IPS-20b (cell line): ENCODE measurements at regions not wholly inside any gene's neighbourhood (a gene's known extent, or its start where the extent isn't known, plus 50 kb on each side); places are given as distances from the start of the nearest gene placed in this dataset.

Experiments
- H3K27ac ChIP-seq: one replicate; pipeline ENCODE4 v1.5.1; 2013; ENCODE audit warnings: low read length
- H3K27me3 ChIP-seq: 2 replicates; pipeline ENCODE4 v1.6.1; 2013; ENCODE audit warnings: mild to moderate bottlenecking, low read length, inconsistent platforms; ENCODE audit not compliant: insufficient read depth
- H3K36me3 ChIP-seq: 2 replicates; pipeline ENCODE4 v1.6.1; 2013; ENCODE audit warnings: low read depth, mild to moderate bottlenecking, inconsistent platforms, low read length, moderate library complexity; ENCODE audit not compliant: insufficient read depth
- H3K4me1 ChIP-seq: 2 replicates; pipeline ENCODE4 v1.6.1; 2013; ENCODE audit warnings: mild to moderate bottlenecking, control low read depth, inconsistent platforms, low read length, moderate library complexity; ENCODE audit not compliant: insufficient read depth
- H3K4me3 ChIP-seq: 2 replicates; pipeline ENCODE4 v1.5.1; 2013; ENCODE audit warnings: mild to moderate bottlenecking, low read length, inconsistent platforms
- H3K9ac ChIP-seq: 2 replicates; pipeline ENCODE4 v1.6.1; 2013; ENCODE audit warnings: low read depth, mild to moderate bottlenecking, inconsistent platforms, low read length, moderate library complexity
- H3K9me3 ChIP-seq: 2 replicates; pipeline ENCODE4 v1.6.1; 2013; ENCODE audit warnings: mild to moderate bottlenecking, low read depth, low read length, inconsistent platforms; ENCODE audit not compliant: insufficient read depth

GRCh38 chr5:163596608-163597315, 91.3 kb downstream of the MAT2B start:
- Histone ChIP-seq H3K4me3 (no peak overlapping the region), H3K36me3 (no peaks in the 10 kb centered on the region), H3K9me3 (no peaks in the 10 kb centered on the region), H3K9ac (no peak overlapping the region), H3K4me1 (no peaks in the 10 kb centered on the region), H3K27me3 (no peaks in the 10 kb centered on the region), H3K27ac (no peak overlapping the region)

GRCh38 chr5:163604013-163604412, 98.6 kb downstream of the MAT2B start:
- H3K9me3 ChIP-seq: no peaks in the 10 kb centered on the region
- no peaks in the 10 kb centered on the region for H3K4me1 ChIP-seq
- H3K9ac ChIP-seq: no peak overlapping the region
- H3K36me3 ChIP-seq: no peaks in the 10 kb centered on the region
- H3K4me3 ChIP-seq: no peak overlapping the region
- no peaks in the 10 kb centered on the region for H3K27me3 ChIP-seq
- no peak overlapping the region for H3K27ac ChIP-seq

GRCh38 chr5:163607256-163607655, 101.8 kb downstream of the MAT2B start:
- Histone ChIP-seq H3K4me1 (no peaks in the 10 kb centered on the region), H3K27me3 (no peaks in the 10 kb centered on the region), H3K27ac (no peak overlapping the region), H3K9me3 (no peaks in the 10 kb centered on the region), H3K9ac (no peak overlapping the region), H3K36me3 (no peaks in the 10 kb centered on the region), H3K4me3 (no peak overlapping the region)

GRCh38 chr5:163608621-163609020, 103.2 kb downstream of the MAT2B start:
- no peak overlapping the region for H3K9ac ChIP-seq

GRCh38 chr5:163609910-163610309, 104.5 kb downstream of the MAT2B start:
- Histone ChIP-seq H3K9me3 (no peaks in the 10 kb centered on the region), H3K27ac (no peak overlapping the region), H3K27me3 (no peaks in the 10 kb centered on the region), H3K9ac (no peak overlapping the region), H3K36me3 (no peaks in the 10 kb centered on the region), H3K4me1 (no peaks in the 10 kb centered on the region), H3K4me3 (no peak overlapping the region)

More at GRCh38 chr5:163608621-163609020, 103.2 kb downstream of the MAT2B start:
- no peak overlapping the region for H3K27ac ChIP-seq
- H3K36me3 ChIP-seq: no peaks in the 10 kb centered on the region
- no peaks in the 10 kb centered on the region for H3K4me1 ChIP-seq
- no peaks in the 10 kb centered on the region for H3K9me3 ChIP-seq
- no peak overlapping the region for H3K4me3 ChIP-seq
- no peaks in the 10 kb centered on the region for H3K27me3 ChIP-seq

GRCh38 chr5:163612358-163613149, 107.1 kb downstream of the MAT2B start:
- no peaks in the 10 kb centered on the region for H3K4me1 ChIP-seq
- no peaks in the 10 kb centered on the region for H3K27me3 ChIP-seq
- no peaks in the 10 kb centered on the region for H3K9me3 ChIP-seq
- no peak overlapping the region for H3K4me3 ChIP-seq
- no peaks in the 10 kb centered on the region for H3K36me3 ChIP-seq
- H3K27ac ChIP-seq: no peak overlapping the region
- H3K9ac ChIP-seq: no peak overlapping the region

GRCh38 chr5:163613150-163613442, 107.7 kb downstream of the MAT2B start:
- no peak overlapping the region for H3K4me3 ChIP-seq
- H3K9me3 ChIP-seq: no peaks in the 10 kb centered on the region
- no peak overlapping the region for H3K9ac ChIP-seq
- no peak overlapping the region for H3K27ac ChIP-seq
- H3K36me3 ChIP-seq: no peaks in the 10 kb centered on the region
- H3K4me1 ChIP-seq: no peaks in the 10 kb centered on the region
- no peaks in the 10 kb centered on the region for H3K27me3 ChIP-seq

- no peak overlapping the region for H3K4me3 ChIP-seq
- H3K9ac ChIP-seq: no peak overlapping the region
- H3K9me3 ChIP-seq: no peaks in the 10 kb centered on the region
- H3K27me3 ChIP-seq: no peaks in the 10 kb centered on the region
- H3K27ac ChIP-seq: no peak overlapping the region
- no peaks in the 10 kb centered on the region for H3K36me3 ChIP-seq
- H3K4me1 ChIP-seq: no peaks in the 10 kb centered on the region
These were observed 109.4 kb downstream of the MAT2B start for GRCh38 chr5:163614787-163615186.

- Histone ChIP-seq H3K4me1 (no peaks in the 10 kb centered on the region), H3K9me3 (no peaks in the 10 kb centered on the region), H3K4me3 (no peak overlapping the region), H3K27ac (no peak overlapping the region), H3K27me3 (no peaks in the 10 kb centered on the region), H3K36me3 (no peaks in the 10 kb centered on the region), H3K9ac (no peak overlapping the region)
These were observed 114.0 kb downstream of the MAT2B start for GRCh38 chr5:163619273-163619934.

GRCh38 chr5:163619951-163620350, 114.5 kb downstream of the MAT2B start:
- H3K27ac ChIP-seq: no peak overlapping the region
- H3K36me3 ChIP-seq: no peaks in the 10 kb centered on the region
- no peak overlapping the region for H3K9ac ChIP-seq
- H3K4me3 ChIP-seq: no peak overlapping the region
- H3K4me1 ChIP-seq: no peaks in the 10 kb centered on the region
- no peaks in the 10 kb centered on the region for H3K9me3 ChIP-seq
- H3K27me3 ChIP-seq: no peaks in the 10 kb centered on the region

GRCh38 chr5:163622799-163623198, 117.4 kb downstream of the MAT2B start:
- Histone ChIP-seq H3K4me1 (no peaks in the 10 kb centered on the region), H3K27ac (no peak overlapping the region), H3K9me3 (no peaks in the 10 kb centered on the region), H3K36me3 (no peaks in the 10 kb centered on the region), H3K9ac (no peak overlapping the region), H3K27me3 (no peaks in the 10 kb centered on the region), H3K4me3 (no peak overlapping the region)

GRCh38 chr5:163623524-163623923, 118.1 kb downstream of the MAT2B start:
- no peak overlapping the region for H3K9ac ChIP-seq
- H3K27ac ChIP-seq: no peak overlapping the region
- H3K4me3 ChIP-seq: no peak overlapping the region
- H3K27me3 ChIP-seq: no peaks in the 10 kb centered on the region
- no peaks in the 10 kb centered on the region for H3K36me3 ChIP-seq
- H3K4me1 ChIP-seq: no peaks in the 10 kb centered on the region
- H3K9me3 ChIP-seq: no peaks in the 10 kb centered on the region
